ENCODE measurements at regions not wholly inside any gene's neighbourhood (a gene's known extent, or its start where the extent isn't known, plus 50 kb on each side); places are given as distances from the start of the nearest gene placed in this dataset.

DNA sequence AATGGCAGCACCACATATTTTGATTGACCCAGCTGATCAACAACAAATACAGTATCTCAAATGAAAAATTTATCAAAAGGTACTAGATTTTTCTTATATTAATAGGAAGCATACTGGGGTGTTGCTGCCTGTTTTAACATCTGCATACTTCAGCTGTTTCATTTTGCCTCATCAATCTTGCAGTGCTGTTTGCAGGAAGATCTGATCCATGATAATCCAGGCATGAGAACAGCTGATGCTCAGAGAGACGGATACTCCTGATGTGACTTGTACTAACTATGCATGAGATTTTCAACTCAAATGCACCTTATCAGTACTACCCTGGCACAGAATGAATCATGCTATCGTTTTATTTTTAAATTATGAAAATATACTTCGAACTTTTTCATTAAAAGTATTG, 2136.8 kb downstream of the PCDH9 start (continued):
- TF ChIP-seq, protein P1, sequence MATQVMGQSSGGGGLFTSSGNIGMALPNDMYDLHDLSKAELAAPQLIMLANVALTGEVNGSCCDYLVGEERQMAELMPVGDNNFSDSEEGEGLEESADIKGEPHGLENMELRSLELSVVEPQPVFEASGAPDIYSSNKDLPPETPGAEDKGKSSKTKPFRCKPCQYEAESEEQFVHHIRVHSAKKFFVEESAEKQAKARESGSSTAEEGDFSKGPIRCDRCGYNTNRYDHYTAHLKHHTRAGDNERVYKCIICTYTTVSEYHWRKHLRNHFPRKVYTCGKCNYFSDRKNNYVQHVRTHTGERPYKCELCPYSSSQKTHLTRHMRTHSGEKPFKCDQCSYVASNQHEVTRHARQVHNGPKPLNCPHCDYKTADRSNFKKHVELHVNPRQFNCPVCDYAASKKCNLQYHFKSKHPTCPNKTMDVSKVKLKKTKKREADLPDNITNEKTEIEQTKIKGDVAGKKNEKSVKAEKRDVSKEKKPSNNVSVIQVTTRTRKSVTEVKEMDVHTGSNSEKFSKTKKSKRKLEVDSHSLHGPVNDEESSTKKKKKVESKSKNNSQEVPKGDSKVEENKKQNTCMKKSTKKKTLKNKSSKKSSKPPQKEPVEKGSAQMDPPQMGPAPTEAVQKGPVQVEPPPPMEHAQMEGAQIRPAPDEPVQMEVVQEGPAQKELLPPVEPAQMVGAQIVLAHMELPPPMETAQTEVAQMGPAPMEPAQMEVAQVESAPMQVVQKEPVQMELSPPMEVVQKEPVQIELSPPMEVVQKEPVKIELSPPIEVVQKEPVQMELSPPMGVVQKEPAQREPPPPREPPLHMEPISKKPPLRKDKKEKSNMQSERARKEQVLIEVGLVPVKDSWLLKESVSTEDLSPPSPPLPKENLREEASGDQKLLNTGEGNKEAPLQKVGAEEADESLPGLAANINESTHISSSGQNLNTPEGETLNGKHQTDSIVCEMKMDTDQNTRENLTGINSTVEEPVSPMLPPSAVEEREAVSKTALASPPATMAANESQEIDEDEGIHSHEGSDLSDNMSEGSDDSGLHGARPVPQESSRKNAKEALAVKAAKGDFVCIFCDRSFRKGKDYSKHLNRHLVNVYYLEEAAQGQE (IDR thresholded peaks at IDR 0.05; ENCODE audit: unreplicated experiment): no peak
- TF ChIP-seq ZNF114 (CRISPR knock-in tag; IDR thresholded peaks at IDR 0.05): no peak
- TF ChIP-seq EZH2 (IDR thresholded peaks at IDR 0.05; ENCODE audit: low read depth, unreplicated experiment): no peak
- TF ChIP-seq ZNF331 (CRISPR knock-in tag; IDR thresholded peaks at IDR 0.05; ENCODE audit: low read depth): no peak

DNA sequence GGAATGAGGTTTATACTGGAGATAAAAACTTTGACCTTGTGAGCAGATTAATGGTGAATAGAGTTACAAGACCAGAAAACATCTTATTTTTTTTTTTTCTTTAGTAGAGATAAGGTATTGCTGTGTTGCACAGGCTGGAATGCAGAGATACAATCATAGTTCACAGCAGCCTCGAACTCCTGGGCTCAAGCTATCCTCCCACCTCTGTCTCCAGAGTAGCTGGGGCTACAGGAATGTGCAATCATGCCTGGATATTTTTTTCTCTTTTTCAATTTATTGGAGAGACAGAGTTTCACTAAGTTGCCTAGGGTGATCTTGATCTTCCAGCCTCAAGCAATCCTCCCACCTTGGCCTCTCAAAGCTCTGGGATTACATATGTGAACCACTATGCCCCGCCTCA, 2139.1 kb downstream of the PCDH9 start:
- no peak overlapping the region for H2AFZ ChIP-seq
- no peaks in the 10 kb centered on the region for H3K4me1 ChIP-seq (ENCODE audit: insufficient read depth)
- Mint-ChIP-seq H3K27me3 (ENCODE audit: insufficient read depth, low read depth, poor library complexity) (no peaks in the 10 kb centered on the region), H3K4me1 (no peaks in the 10 kb centered on the region), H3K9me3 (no peaks in the 10 kb centered on the region), H3K36me3 (ENCODE audit: low read depth) (no peaks in the 10 kb centered on the region), H3K27ac (no peak overlapping the region), H3K4me3 (no peak overlapping the region)
- ATAC-seq: no peak
- H4K20me1 ChIP-seq (replicated peaks; ENCODE audit: insufficient read depth): no peaks in the 10 kb centered on the region
- no peak for DNase-seq (ENCODE audit: low spot score)
- H3K27me3 ChIP-seq (ENCODE audit: insufficient read depth): no peaks in the 10 kb centered on the region
- H3K4me3 ChIP-seq: no peak overlapping the region
- H3K79me2 ChIP-seq (replicated peaks; ENCODE audit: insufficient read depth): no peaks in the 10 kb centered on the region
- H3K27ac ChIP-seq (ENCODE audit: low read depth): no peak overlapping the region
- H3F3A ChIP-seq (replicated peaks; ENCODE audit: low read depth): no peaks in the 10 kb centered on the region
- H3K4me2 ChIP-seq: no peak overlapping the region
- H3K9me2 ChIP-seq (ENCODE audit: insufficient read depth): no peaks in the 10 kb centered on the region
- no peaks in the 10 kb centered on the region for H3K36me3 ChIP-seq (ENCODE audit: insufficient read depth)
- TF ChIP-seq, protein P2, sequence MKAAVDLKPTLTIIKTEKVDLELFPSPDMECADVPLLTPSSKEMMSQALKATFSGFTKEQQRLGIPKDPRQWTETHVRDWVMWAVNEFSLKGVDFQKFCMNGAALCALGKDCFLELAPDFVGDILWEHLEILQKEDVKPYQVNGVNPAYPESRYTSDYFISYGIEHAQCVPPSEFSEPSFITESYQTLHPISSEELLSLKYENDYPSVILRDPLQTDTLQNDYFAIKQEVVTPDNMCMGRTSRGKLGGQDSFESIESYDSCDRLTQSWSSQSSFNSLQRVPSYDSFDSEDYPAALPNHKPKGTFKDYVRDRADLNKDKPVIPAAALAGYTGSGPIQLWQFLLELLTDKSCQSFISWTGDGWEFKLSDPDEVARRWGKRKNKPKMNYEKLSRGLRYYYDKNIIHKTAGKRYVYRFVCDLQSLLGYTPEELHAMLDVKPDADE (IDR thresholded peaks at IDR 0.05): no peak
- TF ChIP-seq POLR2AphosphoS5 (IDR thresholded peaks at IDR 0.05; ENCODE audit: low read depth): no peak
- no peak for TF ChIP-seq EZH2 (IDR thresholded peaks at IDR 0.05; ENCODE audit: low read depth, unreplicated experiment)
- TF ChIP-seq STAT1 (IDR thresholded peaks at IDR 0.05; ENCODE audit: unreplicated experiment): no peak
- TF ChIP-seq, protein P3, sequence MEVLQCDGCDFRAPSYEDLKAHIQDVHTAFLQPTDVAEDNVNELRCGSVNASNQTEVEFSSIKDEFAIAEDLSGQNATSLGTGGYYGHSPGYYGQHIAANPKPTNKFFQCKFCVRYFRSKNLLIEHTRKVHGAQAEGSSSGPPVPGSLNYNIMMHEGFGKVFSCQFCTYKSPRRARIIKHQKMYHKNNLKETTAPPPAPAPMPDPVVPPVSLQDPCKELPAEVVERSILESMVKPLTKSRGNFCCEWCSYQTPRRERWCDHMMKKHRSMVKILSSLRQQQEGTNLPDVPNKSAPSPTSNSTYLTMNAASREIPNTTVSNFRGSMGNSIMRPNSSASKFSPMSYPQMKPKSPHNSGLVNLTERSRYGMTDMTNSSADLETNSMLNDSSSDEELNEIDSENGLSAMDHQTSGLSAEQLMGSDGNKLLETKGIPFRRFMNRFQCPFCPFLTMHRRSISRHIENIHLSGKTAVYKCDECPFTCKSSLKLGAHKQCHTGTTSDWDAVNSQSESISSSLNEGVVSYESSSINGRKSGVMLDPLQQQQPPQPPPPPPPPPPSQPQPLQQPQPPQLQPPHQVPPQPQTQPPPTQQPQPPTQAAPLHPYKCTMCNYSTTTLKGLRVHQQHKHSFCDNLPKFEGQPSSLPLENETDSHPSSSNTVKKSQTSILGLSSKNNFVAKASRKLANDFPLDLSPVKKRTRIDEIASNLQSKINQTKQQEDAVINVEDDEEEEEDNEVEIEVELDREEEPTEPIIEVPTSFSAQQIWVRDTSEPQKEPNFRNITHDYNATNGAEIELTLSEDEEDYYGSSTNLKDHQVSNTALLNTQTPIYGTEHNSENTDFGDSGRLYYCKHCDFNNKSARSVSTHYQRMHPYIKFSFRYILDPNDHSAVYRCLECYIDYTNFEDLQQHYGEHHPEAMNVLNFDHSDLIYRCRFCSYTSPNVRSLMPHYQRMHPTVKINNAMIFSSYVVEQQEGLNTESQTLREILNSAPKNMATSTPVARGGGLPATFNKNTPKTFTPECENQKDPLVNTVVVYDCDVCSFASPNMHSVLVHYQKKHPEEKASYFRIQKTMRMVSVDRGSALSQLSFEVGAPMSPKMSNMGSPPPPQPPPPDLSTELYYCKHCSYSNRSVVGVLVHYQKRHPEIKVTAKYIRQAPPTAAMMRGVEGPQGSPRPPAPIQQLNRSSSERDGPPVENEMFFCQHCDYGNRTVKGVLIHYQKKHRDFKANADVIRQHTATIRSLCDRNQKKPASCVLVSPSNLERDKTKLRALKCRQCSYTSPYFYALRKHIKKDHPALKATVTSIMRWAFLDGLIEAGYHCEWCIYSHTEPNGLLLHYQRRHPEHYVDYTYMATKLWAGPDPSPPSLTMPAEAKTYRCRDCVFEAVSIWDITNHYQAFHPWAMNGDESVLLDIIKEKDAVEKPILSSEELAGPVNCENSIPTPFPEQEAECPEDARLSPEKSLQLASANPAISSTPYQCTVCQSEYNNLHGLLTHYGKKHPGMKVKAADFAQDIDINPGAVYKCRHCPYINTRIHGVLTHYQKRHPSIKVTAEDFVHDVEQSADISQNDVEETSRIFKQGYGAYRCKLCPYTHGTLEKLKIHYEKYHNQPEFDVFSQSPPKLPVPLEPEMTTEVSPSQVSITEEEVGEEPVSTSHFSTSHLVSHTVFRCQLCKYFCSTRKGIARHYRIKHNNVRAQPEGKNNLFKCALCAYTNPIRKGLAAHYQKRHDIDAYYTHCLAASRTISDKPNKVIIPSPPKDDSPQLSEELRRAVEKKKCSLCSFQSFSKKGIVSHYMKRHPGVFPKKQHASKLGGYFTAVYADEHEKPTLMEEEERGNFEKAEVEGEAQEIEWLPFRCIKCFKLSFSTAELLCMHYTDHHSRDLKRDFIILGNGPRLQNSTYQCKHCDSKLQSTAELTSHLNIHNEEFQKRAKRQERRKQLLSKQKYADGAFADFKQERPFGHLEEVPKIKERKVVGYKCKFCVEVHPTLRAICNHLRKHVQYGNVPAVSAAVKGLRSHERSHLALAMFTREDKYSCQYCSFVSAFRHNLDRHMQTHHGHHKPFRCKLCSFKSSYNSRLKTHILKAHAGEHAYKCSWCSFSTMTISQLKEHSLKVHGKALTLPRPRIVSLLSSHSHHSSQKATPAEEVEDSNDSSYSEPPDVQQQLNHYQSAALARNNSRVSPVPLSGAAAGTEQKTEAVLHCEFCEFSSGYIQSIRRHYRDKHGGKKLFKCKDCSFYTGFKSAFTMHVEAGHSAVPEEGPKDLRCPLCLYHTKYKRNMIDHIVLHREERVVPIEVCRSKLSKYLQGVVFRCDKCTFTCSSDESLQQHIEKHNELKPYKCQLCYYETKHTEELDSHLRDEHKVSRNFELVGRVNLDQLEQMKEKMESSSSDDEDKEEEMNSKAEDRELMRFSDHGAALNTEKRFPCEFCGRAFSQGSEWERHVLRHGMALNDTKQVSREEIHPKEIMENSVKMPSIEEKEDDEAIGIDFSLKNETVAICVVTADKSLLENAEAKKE (CRISPR knock-in tag; IDR thresholded peaks at IDR 0.05): no peak
- no peak for TF ChIP-seq NANOG (IDR thresholded peaks at IDR 0.05; ENCODE audit: borderline replicate concordance)
- no peak for TF ChIP-seq ZNF114 (CRISPR knock-in tag; IDR thresholded peaks at IDR 0.05)
- TF ChIP-seq EZH2phosphoT487 (IDR thresholded peaks at IDR 0.05; ENCODE audit: unreplicated experiment): no peak
- no peak for TF ChIP-seq JUNB (IDR thresholded peaks at IDR 0.05; ENCODE audit: unreplicated experiment)
- TF ChIP-seq, protein P4, sequence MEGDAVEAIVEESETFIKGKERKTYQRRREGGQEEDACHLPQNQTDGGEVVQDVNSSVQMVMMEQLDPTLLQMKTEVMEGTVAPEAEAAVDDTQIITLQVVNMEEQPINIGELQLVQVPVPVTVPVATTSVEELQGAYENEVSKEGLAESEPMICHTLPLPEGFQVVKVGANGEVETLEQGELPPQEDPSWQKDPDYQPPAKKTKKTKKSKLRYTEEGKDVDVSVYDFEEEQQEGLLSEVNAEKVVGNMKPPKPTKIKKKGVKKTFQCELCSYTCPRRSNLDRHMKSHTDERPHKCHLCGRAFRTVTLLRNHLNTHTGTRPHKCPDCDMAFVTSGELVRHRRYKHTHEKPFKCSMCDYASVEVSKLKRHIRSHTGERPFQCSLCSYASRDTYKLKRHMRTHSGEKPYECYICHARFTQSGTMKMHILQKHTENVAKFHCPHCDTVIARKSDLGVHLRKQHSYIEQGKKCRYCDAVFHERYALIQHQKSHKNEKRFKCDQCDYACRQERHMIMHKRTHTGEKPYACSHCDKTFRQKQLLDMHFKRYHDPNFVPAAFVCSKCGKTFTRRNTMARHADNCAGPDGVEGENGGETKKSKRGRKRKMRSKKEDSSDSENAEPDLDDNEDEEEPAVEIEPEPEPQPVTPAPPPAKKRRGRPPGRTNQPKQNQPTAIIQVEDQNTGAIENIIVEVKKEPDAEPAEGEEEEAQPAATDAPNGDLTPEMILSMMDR (conservative IDR thresholded peaks at IDR 0.05; ENCODE audit: low read depth in 2 of 2): no peak

All from GM23338 (cell line).